Ascending aorta (tissue), 2 donors: ENCODE measurements at regions not wholly inside any gene's neighbourhood (a gene's known extent, or its start where the extent isn't known, plus 50 kb on each side); places are given as distances from the start of the nearest gene placed in this dataset.

Experiments
- DNase-seq, 2 donors: peaks; one replicate each; pipeline ENCODE4 v3.0.0-alpha.2; 2019; ENCODE audit warnings: low spot score in 2 of 2
- H3K27ac ChIP-seq, 2 donors: fragments of 200-600 bp; sonication (generic); one replicate each; pipeline ENCODE4 v1.5.1; 2016 to 2017; ENCODE audit warnings: mild to moderate bottlenecking in 1 of 2
- H3K27me3 ChIP-seq: fragments of 200-600 bp; sonication (generic); one replicate; pipeline ENCODE4 v1.5.1; 2017
- H3K36me3 ChIP-seq, 2 donors: fragments of 200-600 bp; sonication (generic); one replicate each; pipeline ENCODE4 v1.5.1; 2016
- H3K4me1 ChIP-seq, 2 donors: fragments of 200-600 bp; sonication (generic); one replicate each; pipeline ENCODE4 v1.5.1; 2016 to 2017; ENCODE audit warnings: mild to moderate bottlenecking in 1 of 2
- H3K4me3 ChIP-seq, 2 donors: fragments of 200-600 bp; sonication (generic); one replicate each; pipeline ENCODE4 v1.5.1; 2016 to 2017; ENCODE audit warnings: mild to moderate bottlenecking in 1 of 2
- H3K9me3 ChIP-seq, 2 donors: fragments of 200-600 bp; sonication (generic); one replicate each; pipeline ENCODE4 v1.5.1; 2016
- CTCF ChIP-seq, 3 experiments: fragments of 200-600 bp in 2 of 3; fragments of 450-650 bp in 1 of 3; sonication (generic) in 2 of 3; IDR thresholded peaks; one replicate each; pipeline ENCODE4 v1.5.1; 2016 to 2019; ENCODE audit warnings: antibody characterized with exemption in 3 of 3, mild to moderate bottlenecking in 1 of 3, moderate library complexity in 1 of 3
- intact Hi-C: fragments of 100-400 bp; cut with DNase I; formaldehyde crosslinking; loops from one replicate; pipeline ENCODE4 v1.15.1; 2023

- Histone ChIP-seq H3K9me3 (no peaks in the 10 kb centered on the region), H3K4me1 (no peaks in the 10 kb centered on the region), H3K27ac (no peak overlapping the region), H3K4me3 (no peak overlapping the region), H3K36me3 (no peaks in the 10 kb centered on the region), H3K27me3 (no peaks in the 10 kb centered on the region)
- no peak for TF ChIP-seq CTCF (IDR thresholded peaks at IDR 0.05)
- intact Hi-C loops = no loop called here
- no peak for DNase-seq
Observed at GRCh38 chr2:125638345-125638744, 1017.6 kb upstream of the GYPC start.

- TF ChIP-seq CTCF (IDR thresholded peaks at IDR 0.05) = no peak
- Histone ChIP-seq H3K36me3 (no peaks in the 10 kb centered on the region), H3K27me3 (no peaks in the 10 kb centered on the region), H3K27ac (no peak overlapping the region), H3K9me3 (no peaks in the 10 kb centered on the region), H3K4me3 (no peak overlapping the region), H3K4me1 (no peaks in the 10 kb centered on the region)
- no peak for DNase-seq
- intact Hi-C loops = no loop called here
Observed at GRCh38 chr2:125642032-125642431, 1013.9 kb upstream of the GYPC start.

- no peak for TF ChIP-seq CTCF (IDR thresholded peaks at IDR 0.05)
- no peak overlapping the region for H3K4me3 ChIP-seq
- DNase-seq = no peak
- intact Hi-C loops = no loop called here
- no peaks in the 10 kb centered on the region for H3K9me3 ChIP-seq
- no peaks in the 10 kb centered on the region for H3K36me3 ChIP-seq
- H3K4me1 ChIP-seq = no peaks in the 10 kb centered on the region
- no peaks in the 10 kb centered on the region for H3K27me3 ChIP-seq
- H3K27ac ChIP-seq = no peak overlapping the region
Observed at GRCh38 chr2:125643128-125643527, 1012.8 kb upstream of the GYPC start.

- no peak for TF ChIP-seq CTCF (IDR thresholded peaks at IDR 0.05)
- H3K36me3 ChIP-seq = no peaks in the 10 kb centered on the region
- intact Hi-C loops = no loop called here
Observed at GRCh38 chr2:125643585-125643984, 1012.4 kb upstream of the GYPC start.

GRCh38 chr2:125644257-125644656 lies 1011.7 kb upstream of the GYPC start:
- no peak for DNase-seq
- H3K27ac ChIP-seq = no peak overlapping the region
- H3K27me3 ChIP-seq = no peaks in the 10 kb centered on the region
- no peaks in the 10 kb centered on the region for H3K9me3 ChIP-seq
- H3K4me3 ChIP-seq = no peak overlapping the region
- TF ChIP-seq CTCF (IDR thresholded peaks at IDR 0.05) = no peak
- intact Hi-C loops = no loop called here
- no peaks in the 10 kb centered on the region for H3K36me3 ChIP-seq
- H3K4me1 ChIP-seq = no peaks in the 10 kb centered on the region

More at GRCh38 chr2:125643585-125643984, 1012.4 kb upstream of the GYPC start:
- H3K4me3 ChIP-seq = no peak overlapping the region
- DNase-seq = no peak
- H3K4me1 ChIP-seq = no peaks in the 10 kb centered on the region
- H3K27me3 ChIP-seq = no peaks in the 10 kb centered on the region
- no peak overlapping the region for H3K27ac ChIP-seq
- no peaks in the 10 kb centered on the region for H3K9me3 ChIP-seq

GRCh38 chr2:125652280-125652679 lies 1003.7 kb upstream of the GYPC start:
- Histone ChIP-seq H3K27me3 (no peaks in the 10 kb centered on the region), H3K4me3 (no peak overlapping the region), H3K4me1 (no peaks in the 10 kb centered on the region), H3K36me3 (no peaks in the 10 kb centered on the region), H3K9me3 (no peaks in the 10 kb centered on the region), H3K27ac (no peak overlapping the region)
- TF ChIP-seq CTCF (IDR thresholded peaks at IDR 0.05) = no peak
- intact Hi-C loops = no loop called here
- no peak for DNase-seq
